Cardiac muscle cell (in vitro differentiated cells and primary cell): ENCODE measurements at regions not wholly inside any gene's neighbourhood (a gene's known extent, or its start where the extent isn't known, plus 50 kb on each side); places are given as distances from the start of the nearest gene placed in this dataset.

Experiments
- DNase-seq, 2 donors: peaks; one replicate each; pipeline versions ENCODE4 v3.0.0 to v3.0.0-alpha.2; 2010 to 2017; ENCODE audit warnings: low read depth in 1 of 2, low spot score in 1 of 2
- H3K27ac ChIP-seq: fragments of 200-600 bp; sonication (generic); 2 replicates; pipeline ENCODE4 v1.5.1; 2016
- H3K27me3 ChIP-seq: fragments of 200-600 bp; sonication (generic); 2 replicates; pipeline ENCODE4 v1.6.0; 2016; ENCODE audit warnings: control low read depth
- H3K36me3 ChIP-seq: fragments of 200-600 bp; sonication (generic); 2 replicates; pipeline ENCODE4 v1.5.1; 2016; ENCODE audit warnings: control low read depth
- H3K4me1 ChIP-seq: fragments of 200-600 bp; sonication (generic); 2 replicates; pipeline ENCODE4 v1.8.1; 2017; ENCODE audit warnings: low read depth, mild to moderate bottlenecking, mixed run types
- H3K4me3 ChIP-seq: fragments of 200-600 bp; sonication (generic); 2 replicates; pipeline ENCODE4 v1.5.1; 2016; ENCODE audit warnings: mild to moderate bottlenecking
- H3K9me3 ChIP-seq: fragments of 200-600 bp; sonication (generic); 2 replicates; pipeline ENCODE4 v1.5.1; 2017; ENCODE audit warnings: low read depth, mild to moderate bottlenecking, control low read depth
- CTCF ChIP-seq: IDR thresholded peaks from 2 replicates; pipeline ENCODE4 v1.5.1; 2012; ENCODE audit warnings: low read depth, mild to moderate bottlenecking, low read length

- H3K9me3 ChIP-seq, result no peaks in the 10 kb centered on the region
- H3K36me3 ChIP-seq, result no peaks in the 10 kb centered on the region
- no peaks in the 10 kb centered on the region for H3K27me3 ChIP-seq
- no peaks in the 10 kb centered on the region for H3K4me1 ChIP-seq
- no peak overlapping the region for H3K27ac ChIP-seq
- no peak overlapping the region for H3K4me3 ChIP-seq
- DNase-seq, result no peak
- TF ChIP-seq CTCF, result peak; percentile 5
Observed at GRCh38 chr3:25863416-25863959, 73.6 kb downstream of the OXSM start.

- H3K27me3 ChIP-seq, result no peaks in the 10 kb centered on the region
- no peaks in the 10 kb centered on the region for H3K9me3 ChIP-seq
- no peak overlapping the region for H3K27ac ChIP-seq
- no peak overlapping the region for H3K4me3 ChIP-seq
- no peaks in the 10 kb centered on the region for H3K36me3 ChIP-seq
- no peak for TF ChIP-seq CTCF
- DNase-seq, result no peak
- no peaks in the 10 kb centered on the region for H3K4me1 ChIP-seq
Observed at GRCh38 chr3:25870452-25870851, 80.6 kb downstream of the OXSM start.

- Histone ChIP-seq H3K36me3 (no peaks in the 10 kb centered on the region), H3K4me3 (no peak overlapping the region), H3K4me1 (no peaks in the 10 kb centered on the region), H3K27me3 (no peaks in the 10 kb centered on the region), H3K27ac (no peak overlapping the region), H3K9me3 (no peaks in the 10 kb centered on the region)
- no peak for TF ChIP-seq CTCF
- DNase-seq, result no peak
Observed at GRCh38 chr3:25872200-25872877, 82.4 kb downstream of the OXSM start.

- Histone ChIP-seq H3K27me3 (no peaks in the 10 kb centered on the region), H3K27ac (no peak overlapping the region), H3K36me3 (no peaks in the 10 kb centered on the region), H3K9me3 (no peaks in the 10 kb centered on the region), H3K4me1 (no peaks in the 10 kb centered on the region), H3K4me3 (no peak overlapping the region)
- no peak for DNase-seq
- TF ChIP-seq CTCF, result no peak
Observed at GRCh38 chr3:25883492-25883891, 93.6 kb downstream of the OXSM start.

- Histone ChIP-seq H3K4me1 (peaks cover 13% of the 10 kb centered on the region), H3K27ac (no peak overlapping the region), H3K9me3 (no peaks in the 10 kb centered on the region), H3K36me3 (no peaks in the 10 kb centered on the region), H3K27me3 (no peaks in the 10 kb centered on the region), H3K4me3 (no peak overlapping the region)
- TF ChIP-seq CTCF, result no peak
- DNase-seq, result no peak
Observed at GRCh38 chr3:25884981-25885380, 95.1 kb downstream of the OXSM start.
